Right ventricle myocardium superior (tissue), 1 donor: ENCODE measurements at regions not wholly inside any gene's neighbourhood (a gene's known extent, or its start where the extent isn't known, plus 50 kb on each side); places are given as distances from the start of the nearest gene placed in this dataset.
"Not testable (repeated sequence)": the region's sequence is repeated elsewhere in the genome, so short reads cannot be mapped to it uniquely, and the experiment has no call there.

ENCODE experiments used
- ATAC-seq: fragments of 200-7000 bp; cut with Tn5 transposase; one replicate; pipeline ENCODE4 v1.9.1; 2020; ENCODE audit warnings: mild to moderate bottlenecking; ENCODE audit not compliant: poor library complexity
- DNase-seq: peaks from one replicate; pipeline ENCODE4 v3.0.0-alpha.2; 2020
- intact Hi-C: fragments of 100-400 bp; cut with DNase I; formaldehyde crosslinking; loops from one replicate; pipeline ENCODE4 v1.11.2; 2022
- donor health status: DM: no; HTN: yes; CAD: no; lungs with severe emphysema.

DNA sequence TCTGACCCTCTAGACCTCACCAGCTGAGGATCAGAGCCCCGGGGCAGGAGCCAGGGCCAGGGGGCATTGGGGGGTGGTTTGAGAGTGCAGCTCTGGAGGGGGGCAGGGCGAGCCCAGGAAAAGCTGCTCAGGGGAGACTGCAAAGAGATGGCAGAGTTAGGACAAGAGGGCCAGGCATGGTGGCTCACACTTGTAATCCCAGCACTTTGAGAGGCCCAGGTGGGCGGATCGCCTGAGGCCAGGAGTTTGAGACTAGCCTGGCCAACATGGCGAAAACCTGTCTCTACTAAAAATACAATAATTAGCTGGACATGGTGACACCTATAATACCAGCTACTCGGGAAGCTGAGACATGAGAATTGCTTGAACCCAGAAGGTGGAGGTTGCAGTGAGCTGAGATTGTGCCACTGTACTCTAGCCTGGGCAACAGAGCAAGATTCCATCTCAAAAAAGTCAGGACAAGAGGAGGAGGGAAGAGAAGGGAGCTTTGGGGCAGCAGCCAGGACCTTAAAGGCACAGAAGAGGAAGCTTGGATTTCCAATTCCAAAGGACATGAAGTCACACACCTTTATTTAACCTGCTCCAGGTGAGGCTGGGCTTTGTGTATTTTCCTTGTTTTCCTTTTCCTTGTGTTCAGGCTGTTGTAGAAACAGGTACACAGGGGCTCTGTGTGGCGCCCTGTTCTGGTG is 180.5 kb upstream of the OSBPL11 start:
- DNase-seq, intact Hi-C loops, ATAC-seq: not testable (repeated sequence)

DNA sequence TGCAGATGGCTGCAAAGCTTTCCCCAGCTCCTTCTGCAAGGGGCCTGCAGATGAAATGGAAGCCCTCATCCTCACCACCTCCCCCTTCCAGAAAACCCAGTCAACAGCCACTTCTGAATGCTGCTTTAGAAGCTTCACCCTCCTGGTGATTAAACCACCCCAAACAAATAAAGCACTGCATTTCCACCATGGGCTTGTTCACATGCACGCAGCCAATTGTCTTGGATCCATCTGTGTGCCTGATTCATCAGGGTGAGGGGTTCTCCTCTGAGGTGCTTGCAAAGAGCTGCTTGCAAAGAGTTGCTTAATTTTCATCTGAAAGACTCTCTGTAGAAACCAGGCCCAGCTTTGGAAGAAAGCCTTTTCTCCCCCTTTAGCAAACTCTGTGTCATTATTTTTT is 184.0 kb upstream of the OSBPL11 start:
- ATAC-seq, intact Hi-C loops, DNase-seq: not testable (repeated sequence)

DNA sequence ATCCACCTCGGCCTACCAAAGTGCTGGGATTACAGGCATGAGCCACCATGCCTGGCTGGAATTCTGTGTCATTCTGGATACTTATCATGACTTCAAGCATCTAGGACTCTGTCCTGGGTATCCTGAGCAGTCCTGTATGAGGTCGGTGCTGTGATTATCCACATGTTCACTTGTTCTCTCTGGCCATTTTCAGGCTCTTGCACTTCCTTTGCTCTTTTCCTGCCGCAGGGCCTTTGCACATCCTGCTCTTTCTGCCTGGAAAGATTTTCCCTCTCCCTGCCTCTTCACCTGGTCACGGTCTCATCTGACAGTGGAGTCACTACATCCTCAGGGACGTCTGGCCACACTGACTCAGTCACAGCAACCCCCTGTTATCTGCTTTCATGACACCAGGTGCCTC is 184.6 kb upstream of the OSBPL11 start:
- DNase-seq, intact Hi-C loops, ATAC-seq: not testable (repeated sequence)

DNA sequence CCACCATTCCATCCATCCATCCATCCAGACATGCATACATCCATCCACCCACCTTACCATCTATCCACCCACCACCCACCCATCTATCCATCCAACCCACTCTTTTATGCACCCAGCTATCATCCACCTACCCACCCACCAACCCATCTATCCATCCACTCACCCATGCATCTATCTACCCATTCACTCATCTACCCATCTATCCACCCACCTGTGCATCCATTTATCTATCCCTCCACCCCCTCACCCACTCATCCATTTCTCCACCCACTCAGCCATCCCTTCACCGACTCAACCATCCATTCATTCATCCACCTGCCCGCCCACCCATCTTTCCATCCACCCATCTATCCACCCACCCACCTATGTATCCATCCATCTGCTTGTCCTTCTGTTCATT is 186.4 kb upstream of the OSBPL11 start:
- DNase-seq, intact Hi-C loops, ATAC-seq: not testable (repeated sequence)

DNA sequence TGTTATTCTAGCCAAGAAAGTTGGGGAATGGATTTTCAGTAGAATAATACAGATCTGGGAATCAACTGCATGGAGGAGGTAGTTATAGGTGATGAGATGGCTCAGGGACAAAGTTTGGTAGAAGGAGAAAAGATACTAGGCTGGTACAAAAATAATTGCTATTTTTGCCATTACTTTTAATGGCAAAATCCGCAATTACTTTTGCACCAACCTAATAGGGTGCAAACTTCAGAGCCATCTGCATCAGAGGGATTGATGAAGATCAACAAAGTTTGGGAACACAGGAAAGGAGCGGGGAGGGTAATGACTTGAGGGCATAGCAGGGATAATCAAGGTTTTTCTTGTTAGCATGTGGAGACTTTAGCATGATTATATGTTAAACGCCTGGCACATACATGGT is 178.7 kb upstream of the ROPN1B start:
- DNase-seq, intact Hi-C loops, ATAC-seq: not testable (repeated sequence)

DNA sequence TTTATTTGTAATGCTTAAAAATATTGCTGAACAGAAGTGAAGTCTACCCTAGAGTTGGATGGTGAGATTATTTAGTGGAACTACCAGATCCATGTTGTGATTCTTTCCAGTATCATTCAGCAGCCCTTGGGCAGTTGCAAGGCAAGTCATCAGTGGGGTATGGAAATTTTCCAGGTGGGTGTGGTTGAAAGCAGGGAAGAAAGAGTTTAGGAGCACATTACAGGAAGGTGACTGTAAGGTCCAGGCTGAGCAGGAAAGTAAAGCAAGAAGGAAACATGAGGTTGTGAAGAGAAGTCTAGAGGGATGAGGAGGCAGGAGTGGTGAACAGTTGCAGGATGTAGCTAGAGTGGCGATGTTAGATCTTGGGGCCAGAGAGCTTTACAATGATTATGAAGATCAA is 178.0 kb upstream of the ROPN1B start:
- DNase-seq, ATAC-seq, intact Hi-C loops: not testable (repeated sequence)

DNA sequence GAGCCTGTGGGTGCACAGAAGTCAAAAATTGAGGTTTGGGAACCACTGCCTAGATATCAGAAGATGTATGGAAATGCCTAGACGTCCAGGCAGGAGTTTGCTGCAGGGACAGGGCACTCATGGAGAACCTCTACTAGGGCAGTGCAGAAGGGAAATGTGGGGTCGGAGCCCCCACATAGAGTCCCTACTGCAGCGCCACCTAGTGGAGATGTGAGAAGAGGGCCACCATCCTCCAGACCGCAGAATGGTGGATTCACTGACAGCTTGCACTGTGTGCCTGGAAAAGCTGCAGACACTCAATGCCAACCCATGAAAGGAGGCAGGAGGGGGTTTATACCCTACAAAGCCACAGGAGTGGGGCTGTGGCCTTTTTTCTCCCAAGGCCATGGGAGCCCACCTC is 159.0 kb upstream of the ROPN1B start:
- DNase-seq, intact Hi-C loops, ATAC-seq: not testable (repeated sequence)

DNA sequence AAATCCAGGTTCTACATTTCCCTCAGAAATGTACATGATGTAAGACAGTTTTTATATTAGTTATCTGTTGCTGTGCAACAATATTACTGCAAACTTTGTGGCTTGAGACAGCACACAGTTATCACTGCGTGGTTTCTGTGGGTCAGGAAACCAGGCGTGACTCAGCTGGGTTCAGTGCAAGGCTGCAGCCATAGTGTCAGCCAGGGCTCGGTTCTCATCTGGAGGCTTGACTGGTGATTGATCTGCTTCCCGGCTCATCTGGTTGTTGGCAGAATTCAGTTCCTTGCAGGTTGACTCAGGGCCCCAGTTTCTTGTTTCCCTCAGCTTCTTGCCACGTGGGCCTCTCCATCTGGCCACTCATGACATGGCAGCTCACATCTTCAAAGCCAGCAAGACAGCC is 146.8 kb upstream of the ROPN1B start:
- ATAC-seq, DNase-seq, intact Hi-C loops: not testable (repeated sequence)

DNA sequence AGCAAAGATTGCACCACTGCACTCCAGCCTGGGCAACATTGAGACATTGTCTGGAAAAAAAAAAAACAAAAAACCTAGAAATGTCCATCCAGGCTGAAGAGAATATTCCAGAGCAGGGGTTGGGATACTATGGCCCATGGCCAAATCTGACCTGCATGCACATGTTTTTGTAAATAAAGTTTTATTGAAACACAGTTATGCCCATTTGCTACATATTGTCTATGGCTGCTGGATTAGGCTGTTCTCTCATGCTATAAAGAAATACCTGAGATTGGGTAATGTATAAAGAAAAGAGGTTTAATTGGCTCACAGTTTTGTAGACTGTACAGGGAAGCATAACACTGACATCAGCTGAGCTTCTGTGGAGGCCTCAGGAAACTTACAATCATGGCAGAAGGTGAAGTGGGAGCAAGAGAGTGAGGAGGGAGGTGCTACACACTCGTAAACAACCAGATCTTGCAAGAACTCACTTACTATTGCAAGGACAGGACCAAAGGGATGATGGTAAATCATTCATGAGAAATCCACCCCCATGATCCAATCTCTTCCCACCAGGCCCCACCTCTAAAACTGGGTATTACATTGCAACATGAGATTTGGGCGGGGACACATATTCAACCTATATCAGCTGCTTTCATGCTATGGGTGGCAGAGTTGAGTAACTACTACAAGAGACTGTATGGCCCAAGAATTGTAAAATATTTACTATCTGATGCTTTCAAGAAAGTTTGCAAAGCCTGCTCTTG is 137.8 kb upstream of the ROPN1B start:
- ATAC-seq, DNase-seq, intact Hi-C loops: not testable (repeated sequence)

DNA sequence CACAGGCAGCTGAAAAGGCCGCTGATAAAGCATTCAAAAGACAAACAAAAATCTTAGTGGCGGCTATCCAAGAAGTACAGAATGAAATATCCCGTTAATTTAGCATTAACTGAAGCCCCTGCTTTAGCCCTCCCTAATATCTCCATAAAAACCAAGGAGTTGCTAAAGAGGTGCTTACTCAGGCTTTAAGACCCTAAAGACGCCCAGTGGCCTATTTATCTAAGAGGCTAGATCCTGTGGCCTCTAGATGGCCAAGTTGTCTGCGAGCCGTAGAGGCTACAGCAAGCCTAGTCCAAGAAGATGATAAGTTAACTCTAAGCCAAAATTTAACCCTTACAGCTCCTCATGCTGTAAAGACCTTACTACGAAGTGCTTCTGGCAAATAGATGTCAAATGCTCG is 133.4 kb upstream of the ROPN1B start:
- DNase-seq, ATAC-seq, intact Hi-C loops: not testable (repeated sequence)

DNA sequence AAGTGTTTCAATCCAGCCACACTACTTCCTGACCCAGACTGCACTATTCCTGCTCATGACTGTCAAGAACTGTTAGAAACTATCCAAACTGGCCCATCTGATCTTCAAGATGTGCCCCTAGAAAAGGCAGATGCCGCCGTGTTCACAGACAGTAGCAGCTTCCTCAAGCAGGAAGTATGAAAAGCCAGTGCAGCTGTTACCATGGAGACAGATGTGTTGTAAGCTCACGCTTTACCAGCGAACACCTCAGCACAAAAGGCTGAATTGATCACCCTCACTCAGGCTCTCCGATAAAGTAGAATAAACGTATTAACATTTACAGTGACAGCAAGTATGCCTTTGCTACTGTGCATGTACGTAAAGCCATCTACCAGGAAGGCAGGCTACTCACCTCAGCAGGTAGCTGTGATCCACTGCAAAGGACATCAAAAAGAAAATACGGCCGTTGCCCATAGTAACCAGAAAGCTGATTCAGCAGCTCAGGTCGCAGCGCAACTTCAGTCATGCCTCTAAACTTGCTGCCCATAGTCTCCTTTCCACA is 132.9 kb upstream of the ROPN1B start:
- ATAC-seq, DNase-seq, intact Hi-C loops: not testable (repeated sequence)

DNA sequence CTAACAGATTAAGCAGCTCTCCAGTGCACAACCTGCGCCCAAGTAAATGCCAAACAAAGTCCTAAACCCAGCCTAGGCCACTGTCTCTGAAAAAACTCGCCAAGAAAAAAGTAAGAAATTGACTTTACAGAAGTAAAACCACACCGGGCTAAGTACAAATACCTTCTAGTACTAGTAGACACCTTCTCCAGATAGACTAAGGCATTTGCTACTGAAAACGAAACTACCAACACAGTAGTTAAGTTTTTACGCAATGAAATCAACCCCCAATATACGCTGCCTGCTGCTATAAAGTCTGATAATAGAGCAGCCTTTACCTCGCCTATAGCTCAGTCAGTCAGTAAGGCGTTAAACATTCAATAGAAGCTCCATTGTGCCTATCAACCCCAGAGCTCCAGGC is 132.2 kb upstream of the ROPN1B start:
- DNase-seq, ATAC-seq, intact Hi-C loops: not testable (repeated sequence)

DNA sequence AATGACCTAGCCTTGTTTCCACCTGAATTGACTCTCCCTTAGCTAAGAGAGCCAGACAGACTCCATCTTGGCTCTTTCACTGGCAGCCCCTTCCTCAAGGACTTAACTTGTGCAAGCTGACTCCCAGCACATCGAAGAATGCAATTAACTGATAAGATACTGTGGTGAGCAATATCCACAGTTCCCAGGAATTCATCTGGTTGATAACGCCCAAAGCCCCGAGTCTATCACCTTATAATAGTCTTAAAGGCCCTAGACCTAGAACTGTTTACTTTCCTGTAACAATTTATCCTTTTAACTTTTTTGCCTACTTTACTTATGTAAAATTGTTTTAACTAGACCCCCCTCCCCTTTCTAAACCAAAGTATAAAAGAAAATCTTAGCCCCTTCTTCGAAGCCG is 130.1 kb upstream of the ROPN1B start:
- intact Hi-C loops, ATAC-seq, DNase-seq: not testable (repeated sequence)

DNA sequence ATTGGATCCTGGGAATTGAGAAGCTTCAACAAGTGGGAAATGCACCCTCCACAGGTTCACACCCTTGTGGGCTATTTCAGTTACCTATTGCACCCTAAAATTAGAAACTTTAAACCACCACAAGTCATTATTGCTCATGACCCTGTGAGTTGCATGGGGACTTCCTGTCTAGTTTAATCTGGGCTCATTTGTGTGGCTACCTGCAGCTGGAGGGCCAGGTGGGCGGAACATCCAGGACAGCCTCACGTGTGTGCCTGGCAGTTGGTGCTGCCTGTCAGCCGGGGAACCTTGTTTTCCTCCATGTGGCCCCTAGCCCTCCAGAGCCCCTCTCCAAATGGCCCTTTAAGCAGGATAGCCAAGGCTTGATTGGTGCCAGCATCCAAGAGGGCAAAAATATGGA is 128.5 kb upstream of the ROPN1B start:
- ATAC-seq, intact Hi-C loops, DNase-seq: not testable (repeated sequence)

DNA sequence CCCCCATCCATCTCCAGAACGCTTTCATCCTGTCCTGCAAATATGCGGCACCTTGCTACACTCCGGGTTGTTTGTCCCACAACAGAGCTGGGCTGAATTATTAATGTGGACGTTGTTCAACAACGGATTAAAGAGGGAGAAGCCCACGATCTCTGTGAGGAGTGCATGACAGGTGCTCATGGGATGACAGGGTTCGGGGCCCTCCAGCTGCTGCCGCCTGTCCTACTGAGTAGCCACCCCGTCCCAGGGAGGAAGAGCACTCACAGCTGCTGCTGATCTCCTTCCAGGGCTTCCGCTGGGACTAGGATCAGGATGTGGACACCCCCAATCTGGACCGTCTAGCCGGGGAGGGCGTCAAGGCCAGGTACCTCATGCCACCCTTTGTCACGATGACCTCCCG is 121.0 kb upstream of the ROPN1B start:
- DNase-seq, intact Hi-C loops, ATAC-seq: not testable (repeated sequence)

DNA sequence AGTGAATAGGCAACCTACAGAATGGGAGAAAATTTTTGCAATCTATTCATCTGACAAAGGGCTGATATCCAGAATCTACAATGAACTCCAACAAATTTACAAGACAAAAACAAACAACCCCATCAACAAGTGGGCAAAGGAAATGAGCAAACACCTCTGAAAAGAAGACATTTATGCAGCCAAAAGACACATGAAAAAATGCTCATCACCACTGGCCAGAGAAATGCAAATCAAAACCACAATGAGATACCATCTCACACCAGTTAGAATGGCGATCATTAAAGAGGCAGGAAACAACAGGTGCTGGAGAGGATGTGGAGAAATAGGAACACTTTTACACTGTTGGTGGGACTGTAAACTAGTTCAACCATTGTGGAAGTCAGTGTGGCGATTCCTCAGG is 114.0 kb upstream of the ROPN1B start:
- DNase-seq, intact Hi-C loops, ATAC-seq: not testable (repeated sequence)

DNA sequence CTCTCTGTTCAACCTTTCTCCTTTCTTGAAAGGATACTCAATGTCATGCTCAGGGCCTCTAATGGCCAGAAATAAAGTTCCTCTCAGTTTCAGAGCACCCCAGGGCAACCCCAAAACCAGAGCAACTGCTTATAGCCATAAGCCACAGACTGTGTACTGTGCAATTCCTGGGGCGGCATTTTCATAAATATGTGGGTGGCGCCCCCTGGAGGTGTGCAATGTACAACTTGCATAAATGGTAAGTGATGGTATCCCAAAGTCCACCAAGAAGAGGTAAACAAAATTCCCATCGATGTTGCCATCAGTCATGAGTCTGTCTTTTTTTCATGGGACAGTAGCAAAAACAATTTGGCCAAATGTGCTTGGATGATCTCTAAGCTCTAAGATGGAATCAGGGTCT is 108.4 kb upstream of the ROPN1B start:
- ATAC-seq, DNase-seq, intact Hi-C loops: not testable (repeated sequence)

DNA sequence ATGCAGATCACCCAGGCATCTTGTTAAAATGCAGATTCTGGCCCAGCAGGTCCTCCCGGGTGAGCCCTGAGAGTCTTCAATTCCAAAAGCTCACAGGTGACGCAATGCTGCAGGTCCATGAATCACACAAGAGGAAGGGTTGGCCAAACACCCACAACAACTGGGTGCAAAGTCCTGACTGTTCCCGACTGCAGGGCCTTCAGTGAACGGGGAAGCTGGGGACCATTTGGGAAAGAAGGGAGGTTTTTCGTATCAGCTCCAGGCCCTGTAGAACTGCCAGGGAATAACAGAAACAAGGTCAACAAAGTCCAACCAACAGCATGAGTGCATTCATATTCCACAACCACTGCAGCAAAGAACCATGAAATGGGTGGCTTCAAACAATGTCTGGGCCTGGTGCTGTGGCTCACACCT is 106.1 kb upstream of the ROPN1B start:
- intact Hi-C loops, DNase-seq, ATAC-seq: not testable (repeated sequence)

DNA sequence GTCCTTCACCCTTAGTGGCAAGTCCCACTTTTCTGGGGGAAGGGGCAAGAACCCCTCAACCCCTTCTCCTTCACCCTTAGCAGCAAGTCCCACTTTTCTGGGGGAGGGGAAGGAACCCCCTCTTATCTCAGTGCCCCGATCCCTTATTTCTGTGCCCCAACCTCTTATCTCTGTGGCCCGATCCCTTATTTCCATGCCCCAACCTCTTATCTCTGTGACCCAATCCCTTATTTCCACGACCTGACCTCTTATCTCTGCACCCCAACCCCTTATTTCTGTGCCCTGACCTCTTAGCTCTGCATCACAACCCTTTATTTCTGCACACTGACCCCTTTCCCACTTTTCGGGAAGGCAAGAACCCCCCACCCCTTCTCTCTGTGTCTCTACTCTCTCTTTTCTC is 104.4 kb upstream of the ROPN1B start:
- DNase-seq, ATAC-seq, intact Hi-C loops: not testable (repeated sequence)
